Stimulated activated CD4-positive, alpha-beta T cell treated with anti-CD3 and anti-CD28 coated beads, Interleukin-1b, Interleukin-23, amount 100 ng/mL, for 48 hours (primary cell): ENCODE measurements at regions not wholly inside any gene's neighbourhood (a gene's known extent, or its start where the extent isn't known, plus 50 kb on each side); places are given as distances from the start of the nearest gene placed in this dataset.

Source experiments
- DNase-seq: peaks from one replicate; pipeline ENCODE4 v3.0.0-alpha.2; 2020

DNA sequence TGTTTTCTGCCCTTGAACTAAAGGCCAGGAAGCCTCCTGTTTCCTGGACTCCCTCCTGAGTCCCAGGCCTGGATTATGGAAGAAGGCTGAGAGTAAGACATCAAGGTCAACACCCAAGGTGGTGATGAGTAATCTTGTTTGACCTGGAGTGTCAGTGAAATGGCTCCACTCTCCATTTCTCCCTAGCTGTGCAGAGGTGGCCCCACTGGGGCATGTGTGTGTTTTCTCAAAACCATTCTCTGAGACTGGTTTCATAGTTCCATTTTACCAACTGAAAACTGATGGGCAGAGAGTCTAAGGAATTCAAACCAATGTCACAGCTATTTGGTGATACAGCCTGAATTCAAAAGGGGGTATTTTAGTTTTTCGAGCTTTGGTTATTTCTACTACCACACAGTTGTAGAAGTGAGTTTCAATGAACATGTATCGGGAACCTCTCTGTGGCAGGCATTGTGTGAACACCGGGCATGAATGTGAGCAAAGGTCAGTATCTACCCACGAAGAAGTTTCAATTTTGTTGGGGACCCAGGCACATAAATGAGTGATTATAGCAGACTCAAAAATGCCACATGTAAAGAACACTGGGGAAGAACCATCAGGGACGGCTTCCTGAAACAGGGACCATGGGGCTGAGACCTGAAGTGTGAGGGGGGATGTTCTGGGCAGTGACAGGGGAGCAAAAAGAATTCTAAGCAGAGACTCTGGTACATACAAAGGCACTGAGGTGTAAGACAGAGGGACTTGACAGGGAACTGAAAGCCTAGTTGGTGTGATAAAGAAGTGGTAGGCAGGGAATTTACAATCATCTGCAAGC lies 269.6 kb upstream of the KLF4 start:
- DNase-seq: no peak

DNA sequence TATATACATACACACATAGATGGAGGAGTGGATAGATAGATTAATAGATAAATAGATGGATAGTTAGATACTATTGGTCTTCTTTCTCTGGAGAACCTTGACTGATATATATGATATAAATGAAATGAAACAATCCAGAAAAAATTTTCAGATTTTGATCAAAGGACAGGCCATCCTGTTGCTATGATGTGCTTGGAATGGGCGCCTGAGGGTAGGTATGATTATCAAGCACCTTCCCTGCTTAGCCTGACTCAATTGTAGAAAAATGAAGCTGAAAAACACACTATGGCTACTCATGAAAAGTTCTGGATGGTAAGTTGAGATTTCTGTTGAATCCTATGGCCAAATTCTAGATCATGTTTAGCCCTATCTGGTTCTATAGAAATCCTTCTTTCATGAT lies 266.5 kb upstream of the KLF4 start:
- DNase-seq: no peak

DNA sequence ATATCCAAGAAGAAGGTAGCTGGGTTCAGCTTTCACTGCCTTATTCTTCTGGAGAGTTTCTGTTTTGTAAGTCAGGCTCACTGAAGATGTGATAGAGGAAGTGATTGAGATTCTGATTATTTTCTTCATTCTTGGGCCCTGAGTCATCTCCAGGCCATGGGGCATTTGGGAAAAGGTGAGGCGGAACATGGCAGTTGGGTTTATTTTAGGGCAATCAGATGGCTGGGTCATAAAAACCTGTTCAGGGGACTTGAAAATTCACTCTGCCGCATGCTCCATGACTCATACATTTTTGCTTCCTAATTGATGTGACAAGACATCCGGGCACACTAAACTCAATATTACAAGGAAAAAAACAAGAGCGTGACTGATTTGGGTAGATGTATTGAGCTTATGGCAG lies 265.7 kb upstream of the KLF4 start:
- no peak for DNase-seq

DNA sequence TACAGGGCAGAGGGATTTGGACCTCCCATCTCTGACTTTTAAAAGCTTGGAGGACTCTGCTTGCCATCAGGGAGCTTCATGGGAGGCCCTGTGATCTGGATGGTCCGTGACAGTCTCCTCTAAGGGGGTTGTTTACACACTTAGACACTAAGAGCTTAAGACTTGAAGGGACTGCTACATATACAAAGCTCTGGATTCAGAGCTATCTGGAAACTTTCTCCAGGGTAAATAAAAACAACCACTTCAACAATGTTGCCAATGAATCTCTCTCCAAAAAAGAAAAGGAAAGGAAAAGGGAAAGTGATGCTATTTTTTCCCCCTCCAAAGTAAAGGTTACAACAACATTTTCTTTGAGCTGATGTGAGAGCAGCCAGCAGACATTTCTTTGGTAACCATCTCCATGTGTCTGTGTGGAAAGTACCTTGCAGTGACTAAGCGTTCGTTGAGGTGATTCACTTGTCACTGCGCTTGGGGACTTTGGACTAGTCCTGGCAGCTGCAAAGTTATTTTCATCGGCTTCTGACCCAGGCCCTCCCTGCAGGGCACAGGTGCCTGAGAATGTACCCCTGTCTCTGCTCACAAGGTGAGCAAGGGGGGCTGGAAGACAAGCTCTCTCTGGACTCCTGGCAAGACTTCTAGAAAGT lies 262.1 kb upstream of the KLF4 start:
- no peak for DNase-seq

DNA sequence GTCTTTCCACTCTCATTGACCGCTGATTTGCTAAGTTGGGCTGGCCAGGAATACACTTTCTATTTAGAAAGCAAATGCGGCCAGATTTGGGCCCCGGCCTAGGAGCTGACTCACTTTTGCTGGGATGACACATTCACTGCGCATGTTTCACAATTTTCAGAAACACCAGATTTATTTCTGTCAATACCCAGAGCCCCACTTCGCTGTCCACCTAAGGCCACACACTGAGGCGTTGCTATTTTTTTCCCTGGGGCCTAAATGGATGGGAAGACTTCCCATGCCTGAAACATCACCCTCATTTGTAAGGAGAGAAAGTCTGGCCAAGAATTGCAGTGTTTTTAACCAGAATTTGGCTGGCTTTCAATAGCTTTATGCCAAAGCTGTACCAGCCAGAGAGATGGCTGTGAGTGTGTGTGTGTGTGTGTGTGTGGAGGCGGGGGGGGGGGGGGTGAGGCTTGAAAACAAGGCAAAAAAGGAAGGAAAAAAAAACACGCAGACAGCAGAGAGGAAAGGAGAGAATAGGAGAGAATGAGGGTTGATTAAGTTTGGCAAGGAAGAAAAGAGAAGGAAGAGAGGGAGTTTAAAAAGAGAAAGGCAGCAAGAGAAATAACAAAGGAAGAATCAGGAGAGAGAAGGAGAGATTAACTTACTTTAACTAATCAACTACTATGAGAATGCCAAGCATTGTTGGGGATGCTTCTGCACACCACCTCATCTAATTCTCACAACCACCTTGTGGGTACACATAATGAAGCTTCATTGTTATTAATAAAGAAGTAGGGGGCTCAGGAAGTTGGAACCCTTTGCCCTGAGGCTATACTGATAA lies 261.4 kb upstream of the KLF4 start:
- no peak for DNase-seq

DNA sequence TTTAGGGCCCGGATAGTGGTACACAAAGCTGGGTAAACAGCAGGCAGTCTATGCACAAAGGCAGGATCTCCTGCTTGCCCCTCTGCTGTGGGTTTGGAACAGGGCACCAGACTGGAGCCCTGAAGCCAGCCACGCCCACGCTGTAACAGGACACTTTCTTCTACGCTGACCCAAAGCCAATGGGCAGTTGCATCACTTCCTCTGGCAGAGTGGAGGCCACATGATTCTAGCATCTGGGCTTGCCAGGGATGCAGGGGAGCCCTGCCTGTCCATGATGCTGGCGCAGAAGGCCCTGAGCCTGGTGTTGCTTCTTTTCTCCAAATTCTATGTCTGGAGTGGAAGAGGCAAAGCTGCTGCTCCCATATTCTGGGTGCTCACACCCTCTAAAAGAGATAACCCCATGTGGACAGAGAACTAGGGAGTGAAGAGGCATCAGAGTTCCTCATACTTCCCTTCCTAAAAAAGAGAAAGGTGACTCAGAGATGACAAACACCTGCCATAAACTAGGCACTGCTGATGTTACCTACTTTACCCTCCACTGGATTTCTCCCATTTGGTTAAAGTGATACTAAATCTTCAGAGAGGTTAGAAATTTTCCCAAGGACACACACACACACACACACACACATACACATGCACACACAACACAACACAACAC lies 260.3 kb upstream of the KLF4 start:
- DNase-seq: no peak

DNA sequence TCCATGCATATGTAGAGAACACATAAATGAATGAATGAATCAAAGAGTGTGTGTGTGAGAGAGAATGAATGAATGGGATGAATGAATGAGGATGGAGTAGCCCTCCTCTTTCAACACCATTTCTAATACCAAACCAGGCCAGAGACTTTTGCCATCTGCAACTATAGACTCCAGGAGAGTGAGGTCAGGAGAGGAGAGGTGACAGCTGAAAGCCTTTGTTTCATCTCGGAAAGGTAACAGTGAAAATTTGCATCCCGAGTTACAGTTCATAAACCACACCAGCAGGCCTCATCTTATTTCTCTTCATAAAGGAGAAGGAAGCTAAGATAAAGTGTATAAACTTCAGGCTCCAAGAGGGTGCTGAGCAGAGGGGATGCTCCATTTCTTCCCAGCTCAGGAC lies 255.3 kb upstream of the KLF4 start:
- DNase-seq: no peak

DNA sequence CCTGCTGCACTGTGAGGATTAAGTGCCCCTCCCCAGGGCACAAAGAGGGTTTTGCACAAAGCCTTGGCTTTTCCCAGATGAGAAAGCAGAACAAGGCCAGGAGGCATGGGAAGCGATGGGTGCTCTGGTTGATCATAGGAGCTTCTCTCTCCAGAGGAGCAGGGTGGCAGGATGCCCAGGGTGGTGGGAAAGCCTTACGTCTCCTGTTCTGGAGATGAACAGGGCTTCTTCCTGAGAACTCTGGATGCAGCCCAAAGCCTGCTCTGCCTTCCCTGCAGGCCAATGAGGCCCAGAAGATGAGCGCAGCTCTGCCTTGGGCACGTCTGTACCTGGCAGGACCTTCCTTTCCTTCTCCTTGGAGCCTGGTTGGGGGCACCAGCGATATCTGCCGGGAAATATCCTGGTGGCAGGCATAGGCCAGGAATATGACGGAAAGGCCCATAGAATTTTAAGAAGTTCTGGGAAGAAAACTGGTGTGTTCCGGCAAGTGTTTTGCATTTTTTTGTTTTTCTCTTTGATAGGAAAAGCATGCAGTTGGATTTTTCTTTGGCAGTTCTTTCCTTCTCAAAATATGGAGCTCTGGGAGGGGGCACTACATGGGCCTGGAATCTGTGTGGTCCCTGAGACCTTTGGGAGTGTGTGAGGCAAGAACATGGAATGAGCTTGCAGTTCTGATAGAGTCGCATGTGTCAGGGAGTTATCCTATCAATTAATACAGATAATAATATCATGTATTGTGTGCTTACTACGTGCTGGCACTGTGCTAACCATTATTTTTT lies 253.2 kb upstream of the KLF4 start:
- DNase-seq: no peak

DNA sequence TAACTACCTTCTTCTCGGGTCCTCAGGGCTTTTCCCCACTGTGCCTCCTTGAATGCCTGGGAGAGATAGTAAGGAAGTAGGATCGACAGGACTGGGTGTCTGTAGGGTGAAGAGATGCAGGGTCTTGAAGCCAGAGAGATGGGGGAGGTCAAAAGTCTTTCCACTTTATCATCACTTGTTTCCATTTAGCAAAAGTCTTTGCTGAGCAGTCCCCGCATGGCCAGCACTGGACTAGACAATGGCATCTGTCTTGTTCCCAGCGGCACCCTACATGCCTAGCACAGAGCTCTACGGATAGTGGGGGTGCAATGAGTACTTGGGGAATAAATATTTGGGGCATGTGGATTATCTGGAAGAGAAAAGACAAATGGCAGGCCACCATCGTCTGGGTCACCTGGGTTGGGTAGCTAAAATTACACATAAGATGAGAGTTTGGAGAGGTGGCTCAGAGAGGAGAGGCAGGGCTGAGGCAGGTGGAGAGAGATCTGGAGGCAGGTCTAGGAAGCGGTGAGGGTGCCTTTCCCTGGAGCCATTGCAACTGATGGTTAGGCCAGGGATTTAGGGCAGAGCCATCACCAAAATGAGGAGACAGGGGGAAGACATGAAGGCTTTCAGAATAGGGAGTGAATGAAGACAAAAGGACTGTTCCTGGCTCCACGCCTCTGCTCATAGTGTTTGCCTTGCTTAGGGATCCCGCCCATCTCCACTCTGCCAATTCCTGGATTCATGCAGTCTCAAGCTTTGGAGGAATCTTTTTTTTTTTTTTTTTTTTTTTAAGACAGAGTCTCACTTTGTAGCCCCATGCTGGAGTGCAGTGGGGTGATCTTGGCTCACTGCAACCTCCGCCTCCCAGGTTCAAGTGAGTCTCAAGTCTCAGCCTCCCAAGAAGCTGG lies 250.8 kb upstream of the KLF4 start:
- DNase-seq: no peak

DNA sequence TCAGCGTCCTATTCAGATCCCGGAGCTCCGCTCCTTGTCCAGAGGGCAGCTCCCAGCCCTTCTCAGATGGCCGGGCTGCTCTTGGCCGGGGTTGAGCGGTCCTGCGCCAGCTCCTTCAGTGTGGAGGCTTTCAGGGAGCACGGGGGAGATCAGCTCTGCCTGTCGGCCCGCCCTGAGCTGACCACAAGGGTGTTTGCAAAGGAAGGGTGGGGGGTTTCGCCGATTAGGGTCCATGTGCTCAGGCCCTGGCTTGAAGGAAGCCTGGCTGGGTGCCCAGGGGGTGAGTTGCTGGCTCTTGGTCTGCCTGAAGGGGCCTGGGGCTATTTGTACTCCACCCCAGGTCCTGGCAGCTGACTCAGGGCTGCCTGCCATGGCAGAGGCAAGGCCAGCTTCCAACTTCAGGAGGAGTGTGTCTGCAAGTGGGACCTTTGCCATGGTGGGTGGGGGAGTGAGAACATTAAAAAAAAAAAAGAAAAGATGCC lies 250.1 kb upstream of the KLF4 start:
- DNase-seq: no peak

DNA sequence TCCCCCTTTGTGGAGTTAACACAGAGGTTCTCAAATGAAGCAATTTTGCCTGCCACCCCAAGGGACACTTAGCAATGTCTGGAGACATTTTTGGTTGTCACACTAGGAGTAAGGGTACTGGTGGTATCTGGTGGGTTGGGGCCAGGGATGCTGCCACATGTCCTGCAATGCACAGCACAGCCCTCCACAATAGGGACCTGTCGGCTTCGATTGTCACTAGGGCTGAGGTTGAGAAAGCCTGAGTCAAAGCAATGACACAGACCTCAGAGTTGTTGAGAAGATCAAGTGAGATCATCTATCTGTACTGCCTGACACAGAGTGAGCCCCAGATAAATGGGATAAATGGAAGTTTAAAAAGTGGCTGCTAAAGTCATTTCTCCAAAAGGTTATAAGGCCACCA lies 249.2 kb upstream of the KLF4 start:
- DNase-seq: no peak

DNA sequence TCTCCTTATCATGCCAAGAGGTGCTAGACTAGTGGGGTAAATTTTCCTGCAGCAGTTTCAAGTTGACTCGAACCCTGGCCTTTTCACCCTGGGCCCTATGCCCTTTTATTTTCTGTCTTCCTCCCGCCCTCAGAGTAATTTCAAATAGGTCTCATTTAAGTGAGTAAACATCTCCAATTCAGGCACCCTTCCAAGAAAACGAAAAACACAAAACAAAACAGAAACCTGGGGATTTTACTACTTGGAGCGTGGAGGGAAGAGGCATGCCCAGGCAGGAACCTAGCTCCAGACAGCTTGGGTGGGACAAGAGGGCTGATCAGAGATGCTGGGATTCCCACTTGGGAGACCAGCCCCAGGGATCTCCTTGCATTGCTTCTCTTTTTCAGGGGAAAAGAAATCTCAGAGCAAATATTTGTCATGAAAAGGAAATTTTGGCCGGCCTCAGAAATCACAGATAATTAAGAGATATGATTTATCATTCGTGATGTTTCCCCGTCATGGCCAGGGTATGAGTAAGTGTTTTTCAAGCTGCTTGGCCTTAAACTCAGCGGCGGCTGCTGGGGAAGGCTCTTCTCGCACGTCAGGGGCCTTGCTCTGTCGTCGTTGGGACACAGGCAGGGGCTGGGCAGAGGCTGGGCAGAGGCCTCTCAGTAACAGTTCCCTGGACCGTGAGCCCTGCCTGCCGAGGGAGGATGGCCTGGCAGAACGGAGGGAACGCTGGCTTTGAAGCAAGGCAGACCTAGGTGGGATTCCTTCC lies 248.6 kb upstream of the KLF4 start:
- no peak for DNase-seq

DNA sequence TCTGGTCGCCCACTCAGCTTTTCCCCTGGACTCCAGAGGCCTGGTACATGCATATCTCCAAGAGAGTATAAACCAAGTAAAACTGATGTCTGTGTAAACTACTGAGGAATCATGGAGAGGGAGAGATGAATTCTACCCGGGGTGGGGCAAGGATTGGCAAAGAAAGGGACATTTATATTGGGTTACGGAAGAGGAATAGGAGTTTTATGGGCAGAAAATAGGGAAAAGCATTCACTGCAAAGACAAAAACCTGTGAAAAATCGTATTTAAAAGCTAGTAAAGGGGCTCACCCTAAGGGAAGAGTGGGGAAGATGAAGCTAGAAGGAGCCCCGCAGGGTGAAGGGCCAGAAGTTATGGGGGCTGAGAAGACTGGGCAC lies 248.0 kb upstream of the KLF4 start:
- no peak for DNase-seq

DNA sequence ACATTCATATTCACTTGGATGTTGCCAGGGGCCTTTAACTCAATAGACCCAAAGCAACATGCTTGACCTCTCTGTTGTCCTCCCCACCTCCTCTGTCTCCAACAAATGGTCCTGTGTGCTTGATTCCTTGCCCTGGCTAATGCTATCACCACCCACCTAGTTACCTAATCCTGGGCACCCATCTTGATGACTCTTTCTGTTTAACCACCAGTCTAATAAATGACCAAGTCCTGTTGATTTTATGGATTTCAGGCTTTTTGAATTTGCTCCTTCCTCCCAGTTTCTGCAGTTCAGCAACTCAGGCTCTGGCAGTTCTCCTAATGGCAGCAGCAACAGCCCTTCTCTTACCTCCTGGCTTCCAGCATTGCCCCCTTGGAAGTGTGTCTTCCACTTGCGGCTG lies 246.3 kb upstream of the KLF4 start:
- DNase-seq: no peak

DNA sequence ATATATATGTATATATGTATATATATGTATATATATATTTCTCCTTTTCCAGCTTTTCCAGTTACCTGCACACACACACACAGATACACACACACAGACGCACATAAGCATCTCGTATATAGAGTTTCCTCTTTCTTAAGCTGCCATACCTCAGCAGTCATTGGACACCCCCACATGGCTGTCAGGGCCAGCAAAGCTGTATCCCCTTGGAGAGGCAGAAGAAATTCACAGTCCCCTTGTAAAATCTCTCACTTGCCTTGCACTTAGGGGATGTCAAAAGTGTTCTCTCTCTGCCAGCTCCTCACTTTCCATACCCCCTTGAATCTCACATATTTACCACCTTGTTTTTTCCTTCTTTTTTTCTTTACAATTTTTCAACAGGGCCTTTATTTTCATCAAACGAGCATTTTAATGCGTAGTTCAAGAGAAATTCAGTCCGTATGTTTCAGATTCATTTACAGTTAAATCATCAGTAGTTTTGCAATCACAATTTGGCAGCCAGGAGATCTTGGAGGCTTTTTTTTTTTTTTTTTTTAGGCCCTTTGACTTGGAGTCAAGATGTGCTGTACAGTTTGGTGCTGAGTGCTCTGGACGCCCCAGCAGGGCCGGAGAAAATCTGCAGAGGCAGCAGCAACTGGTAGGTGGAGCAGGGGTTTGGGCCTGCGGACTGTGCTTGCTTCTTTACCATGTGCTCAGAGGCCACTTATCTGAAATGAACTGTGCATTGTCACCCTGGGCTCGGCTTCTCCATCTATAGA lies 244.9 kb upstream of the KLF4 start:
- no peak for DNase-seq

DNA sequence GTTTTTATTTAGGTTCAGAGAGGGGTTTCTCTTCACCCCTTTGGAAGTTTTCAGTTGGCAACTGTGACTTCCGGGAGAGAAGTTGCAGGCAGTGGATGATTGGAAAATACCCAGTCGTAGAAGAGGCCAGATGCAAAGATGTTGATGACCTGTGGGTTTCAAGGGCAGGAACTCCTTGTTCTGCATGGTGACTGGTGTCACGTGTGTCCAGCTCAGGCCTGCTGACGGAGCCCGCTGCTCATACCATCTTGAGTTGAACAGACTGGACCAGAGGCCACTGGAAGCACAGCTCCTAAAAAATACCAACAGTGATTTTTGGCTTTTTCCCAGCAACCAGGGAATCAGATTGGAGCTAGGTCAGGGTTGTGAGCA lies 243.9 kb upstream of the KLF4 start:
- no peak for DNase-seq

DNA sequence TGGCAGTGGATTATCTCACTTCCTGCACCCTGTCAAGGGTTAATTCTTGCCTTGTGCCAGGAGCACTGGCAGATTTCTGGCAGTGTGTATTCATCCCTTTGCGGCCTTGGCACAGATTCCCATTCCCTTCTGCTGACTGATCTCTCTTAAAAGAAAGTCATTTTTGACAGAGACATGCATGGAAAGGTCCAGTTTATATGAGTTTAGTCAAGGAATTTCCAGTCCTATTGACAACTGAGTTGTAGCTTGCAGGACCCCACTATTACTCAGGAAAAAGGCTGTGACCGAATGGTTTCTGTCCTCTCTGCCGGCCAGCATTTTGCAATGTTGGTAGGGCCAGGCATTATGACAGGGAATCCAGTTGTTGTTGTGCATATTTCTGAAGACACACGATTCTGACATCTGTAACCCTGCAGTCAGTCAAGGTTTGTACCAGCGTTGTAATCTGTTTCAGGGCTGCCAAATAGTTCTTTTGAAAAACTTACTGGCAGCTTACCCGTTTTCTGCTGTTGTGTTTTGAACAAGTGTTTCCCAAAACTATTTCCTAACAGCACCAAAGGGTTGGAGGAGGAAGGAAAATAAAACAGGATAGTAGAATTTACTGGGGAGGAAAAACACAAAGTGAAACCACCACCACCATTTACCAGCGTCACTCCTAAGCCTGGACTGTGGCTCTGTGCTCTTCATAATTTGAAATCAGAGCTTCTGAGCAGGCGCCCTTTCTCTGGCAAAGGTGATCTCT lies 243.4 kb upstream of the KLF4 start:
- DNase-seq: no peak

DNA sequence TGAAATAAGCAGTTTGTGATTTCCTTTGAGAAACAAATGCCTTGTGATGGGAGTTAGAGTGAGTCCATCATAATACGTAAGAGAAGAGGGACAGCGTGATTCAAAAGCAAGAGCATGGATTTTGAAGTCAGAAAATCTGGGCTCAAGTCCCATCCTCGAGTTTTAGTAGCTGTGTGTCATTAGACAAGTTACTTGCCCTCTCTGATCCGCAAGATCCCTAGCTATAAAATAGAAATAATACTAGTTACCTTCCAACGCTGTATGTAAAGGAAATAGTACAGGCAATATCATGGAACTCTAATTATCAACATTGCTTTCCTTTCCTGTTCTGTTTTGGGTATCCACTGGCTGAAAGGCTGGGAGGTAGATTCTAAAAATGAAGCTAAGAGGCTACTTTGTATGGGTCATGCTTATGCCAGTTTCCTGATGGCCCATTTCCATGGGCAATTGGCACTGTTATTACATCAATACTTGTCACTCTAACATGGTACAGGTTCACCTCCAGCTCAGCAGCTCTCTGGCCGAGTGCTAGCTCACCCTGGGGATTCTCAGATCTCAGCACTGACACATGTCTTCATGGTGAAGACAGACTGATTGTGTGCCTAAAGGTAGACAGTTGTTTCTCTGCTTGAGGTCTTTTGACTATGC lies 241.7 kb upstream of the KLF4 start:
- DNase-seq: no peak

DNA sequence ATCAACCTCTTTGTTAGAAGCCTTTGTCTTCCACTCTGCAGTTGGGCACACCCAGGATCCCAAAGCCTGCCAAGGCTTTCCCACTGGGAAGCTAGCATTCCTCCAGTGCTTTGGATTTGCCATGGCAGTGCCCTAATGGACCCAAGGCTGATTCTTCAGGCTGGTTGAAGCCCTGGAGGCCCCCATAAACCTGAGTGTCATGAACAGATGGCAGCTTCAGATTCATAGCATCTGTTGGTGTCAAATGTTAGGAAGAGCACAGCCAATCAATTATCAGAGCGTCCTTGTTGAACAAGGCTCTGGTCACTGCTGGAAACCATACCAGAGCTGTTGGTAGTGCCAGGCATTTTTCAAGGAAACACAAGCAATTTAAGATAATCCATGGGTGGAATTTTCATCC lies 241.1 kb upstream of the KLF4 start:
- DNase-seq: no peak
